ENCODE measurements at regions not wholly inside any gene's neighbourhood (a gene's known extent, or its start where the extent isn't known, plus 50 kb on each side); places are given as distances from the start of the nearest gene placed in this dataset.

DNA sequence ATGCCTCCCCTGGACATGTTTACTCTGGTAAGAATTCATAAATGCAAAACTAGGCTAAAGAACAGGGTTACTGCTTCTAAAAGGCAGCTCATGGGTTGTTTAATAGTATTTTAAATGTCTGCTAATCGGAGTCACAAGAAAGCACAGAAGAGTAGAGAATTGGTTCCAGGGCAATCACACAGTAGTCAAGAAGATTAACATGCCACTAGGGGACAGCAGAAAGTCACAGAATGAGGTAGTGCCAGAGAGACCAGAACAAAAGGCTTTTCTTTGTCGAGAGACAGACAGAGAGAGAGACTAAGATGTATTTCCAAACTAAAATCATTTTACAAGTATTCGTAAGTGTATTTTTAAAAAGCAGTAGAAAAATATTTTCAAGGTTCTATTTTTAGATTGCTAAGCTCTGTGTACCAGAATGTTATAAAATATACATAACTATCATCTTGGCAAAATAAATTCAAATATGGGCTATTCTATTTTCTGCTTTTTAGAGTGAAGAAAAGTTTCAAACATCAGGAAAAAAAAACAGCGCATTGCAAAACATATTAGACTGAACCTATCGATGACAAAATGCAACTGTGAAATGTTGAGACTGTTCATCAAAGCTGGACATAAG is 78.3 kb upstream of the CDIN1 start:
- peak; percentile 50 for DNase-seq

DNA sequence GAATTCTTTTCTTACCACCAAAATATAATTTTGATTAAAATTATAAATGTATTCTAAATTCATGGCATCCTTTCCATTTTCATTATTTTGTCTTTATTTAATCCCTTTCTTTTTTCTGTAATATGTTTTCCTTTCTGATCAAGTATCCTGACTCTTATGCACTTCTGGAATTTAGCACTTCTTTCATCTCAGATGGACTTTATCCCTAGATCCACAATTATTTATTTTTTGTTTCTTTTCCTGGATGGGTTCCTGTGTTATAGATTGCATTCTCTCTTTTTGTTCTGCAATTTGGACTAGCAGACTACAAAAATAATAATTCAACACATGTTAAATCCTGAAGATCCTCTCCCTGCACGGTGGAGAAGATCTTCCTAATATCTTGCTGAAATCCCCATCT is 76.9 kb upstream of the CDIN1 start:
- DNase-seq, result no peak

DNA sequence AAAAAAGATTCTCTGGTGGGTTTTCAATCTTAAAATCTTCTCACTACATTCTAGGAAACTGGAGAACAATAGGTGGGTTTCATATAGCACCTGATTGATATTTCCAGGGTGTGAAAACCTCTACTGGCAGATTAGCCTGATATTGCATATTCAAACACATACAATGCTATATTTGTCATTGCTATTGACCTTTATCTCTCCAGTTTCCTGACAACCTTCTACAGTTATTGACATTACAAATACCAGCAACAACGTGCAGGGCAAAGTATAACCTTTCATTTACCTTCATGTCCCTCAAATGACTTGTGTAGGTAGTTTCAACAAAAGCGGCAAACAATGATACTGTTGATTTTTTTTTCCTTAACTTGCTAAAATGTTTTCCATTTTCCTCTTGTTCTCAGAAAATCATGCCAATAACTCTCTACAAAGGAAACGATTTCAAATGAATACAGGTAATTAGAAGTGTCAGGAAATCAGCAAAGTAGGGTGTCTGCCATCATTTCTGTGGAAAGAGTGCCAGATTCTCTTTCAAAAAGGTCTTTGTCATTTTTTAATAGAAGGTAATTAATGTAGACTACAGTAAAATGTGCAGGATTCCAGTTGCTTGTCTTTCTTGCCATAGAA is 72.6 kb upstream of the CDIN1 start:
- no peak for DNase-seq

DNA sequence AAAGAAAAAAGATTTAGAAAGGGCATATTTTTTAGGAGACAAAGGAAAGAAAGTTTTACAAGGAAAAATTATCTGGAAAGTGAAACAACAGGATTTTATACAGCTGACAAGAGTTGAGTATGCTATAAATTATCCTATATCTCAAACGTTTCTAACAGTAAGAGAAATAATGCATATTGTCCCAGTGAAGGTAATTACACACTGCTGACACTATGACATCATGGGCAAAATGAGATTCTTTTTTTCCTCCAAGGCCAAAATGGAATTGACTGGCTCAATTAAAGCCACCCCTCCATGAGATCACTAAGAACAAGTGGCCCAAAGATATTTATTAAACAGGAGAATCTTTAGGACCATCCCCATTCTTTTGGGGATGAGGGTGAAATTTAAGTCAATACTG is 72.0 kb upstream of the CDIN1 start:
- DNase-seq, result no peak

DNA sequence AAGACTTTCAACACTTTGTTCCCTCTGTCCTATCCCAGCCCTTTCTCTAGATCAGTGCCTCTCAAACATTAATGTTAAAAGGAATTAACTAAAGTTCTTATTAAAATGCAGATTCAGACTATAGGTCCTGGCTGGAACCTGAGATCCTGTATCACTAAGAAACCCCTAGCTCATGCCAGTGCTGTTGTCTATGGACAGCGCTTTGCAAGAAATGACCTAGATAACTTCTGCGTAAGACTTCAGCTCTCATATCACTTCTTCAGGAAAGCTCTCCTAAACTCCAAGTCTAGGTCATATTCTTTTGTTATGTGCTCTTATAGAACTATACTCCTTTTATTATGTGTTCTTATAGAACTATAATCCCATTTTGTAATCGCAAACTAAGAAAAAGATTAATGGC is 67.8 kb upstream of the CDIN1 start:
- DNase-seq, result no peak

DNA sequence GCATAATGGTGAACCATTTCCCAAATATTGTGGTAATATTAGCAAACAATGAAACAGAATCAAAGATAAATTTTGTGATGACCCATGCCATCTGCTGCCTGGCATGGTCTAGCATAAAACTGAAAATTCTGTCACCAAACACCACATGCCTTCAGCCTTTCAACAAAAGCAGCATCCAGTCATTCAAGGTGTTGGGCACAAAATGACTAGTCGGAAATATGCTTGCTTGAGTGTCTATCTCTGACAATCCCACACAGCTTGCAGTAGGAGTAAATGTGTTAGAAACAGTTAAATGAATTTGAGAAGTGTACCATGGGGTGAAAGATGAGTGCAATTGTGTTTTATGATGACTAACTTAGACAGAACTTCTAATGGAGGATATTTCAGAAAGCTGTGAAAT is 61.7 kb upstream of the CDIN1 start:
- DNase-seq, result no peak

DNA sequence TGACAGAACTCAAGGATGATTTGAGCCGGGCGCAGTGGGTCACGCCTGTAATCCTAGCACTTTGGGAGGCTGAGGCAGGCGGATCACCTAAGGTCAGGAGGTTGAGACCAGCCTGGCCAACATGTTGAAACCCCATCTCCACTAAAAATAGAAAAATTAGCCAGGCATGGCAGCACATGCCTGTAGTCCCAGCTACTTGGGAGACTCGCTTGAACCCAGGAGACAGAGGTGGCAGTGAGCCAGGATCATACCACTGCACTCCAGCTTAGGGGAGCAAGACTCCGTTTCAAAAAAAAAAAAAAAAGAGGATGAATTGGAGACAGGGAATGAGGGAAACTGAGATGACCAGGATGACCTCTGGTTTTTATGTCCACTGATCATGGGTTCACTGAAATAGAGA is 60.4 kb upstream of the CDIN1 start:
- DNase-seq, result no peak

DNA sequence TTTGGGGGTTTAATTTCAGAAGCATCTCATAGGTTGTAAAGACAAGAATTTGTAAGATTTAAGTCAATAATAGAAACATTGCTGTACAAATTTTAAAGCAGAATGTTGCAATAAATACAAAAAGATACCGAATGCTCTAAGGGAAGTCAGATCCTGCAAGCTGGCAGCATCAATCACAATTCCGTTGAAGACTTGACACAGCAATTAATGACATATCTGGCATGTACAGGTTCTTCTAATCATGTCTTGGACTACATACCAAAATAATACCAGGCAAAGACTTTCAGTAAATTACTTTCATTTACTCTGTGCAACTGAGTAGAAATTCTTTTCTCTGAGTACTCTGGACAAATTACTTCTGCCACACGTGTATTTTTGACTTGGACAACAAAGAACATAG is 54.0 kb upstream of the CDIN1 start:
- no peak for DNase-seq

DNA sequence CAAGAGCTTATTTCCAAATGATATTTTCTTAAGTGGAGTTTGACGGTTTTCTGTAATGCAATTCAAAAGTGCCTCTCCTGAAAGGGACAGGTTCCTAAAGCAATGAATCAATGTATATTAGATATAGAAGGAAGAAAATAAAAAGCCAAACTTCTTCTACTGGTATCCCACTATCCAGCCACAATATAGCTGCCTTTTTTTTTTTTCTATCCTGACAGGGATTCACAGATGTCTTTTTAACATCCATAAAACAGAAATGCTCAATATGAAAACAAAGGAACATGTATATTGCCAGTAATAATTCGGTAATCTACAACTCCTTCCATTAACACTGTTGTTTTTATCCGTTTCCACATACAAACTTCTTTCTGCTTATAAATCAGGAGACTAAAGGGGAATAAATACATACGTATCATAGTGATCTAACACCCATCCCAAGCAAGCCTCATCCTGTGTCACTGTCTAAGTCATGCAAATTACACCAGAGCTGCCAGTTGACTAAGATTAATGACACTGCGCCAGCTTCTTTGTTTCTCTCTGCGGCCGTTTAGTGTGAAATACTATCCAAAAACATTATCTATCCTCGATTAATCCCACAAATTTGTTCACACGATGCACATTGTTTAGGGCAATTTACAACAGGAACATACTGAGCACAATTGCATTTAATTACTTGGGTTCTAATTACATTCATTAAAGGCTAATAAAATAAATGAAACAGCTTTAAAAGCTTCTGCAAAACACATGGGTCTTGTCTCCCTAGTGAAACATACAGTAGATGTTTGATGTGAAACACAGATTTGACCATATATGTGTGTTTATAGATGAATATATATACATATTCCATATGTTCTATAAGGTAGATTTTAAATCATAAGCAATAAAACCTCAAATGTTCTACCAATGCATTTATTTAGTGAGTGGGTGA is 51.9 kb upstream of the CDIN1 start:
- DNase-seq, result no peak

DNA sequence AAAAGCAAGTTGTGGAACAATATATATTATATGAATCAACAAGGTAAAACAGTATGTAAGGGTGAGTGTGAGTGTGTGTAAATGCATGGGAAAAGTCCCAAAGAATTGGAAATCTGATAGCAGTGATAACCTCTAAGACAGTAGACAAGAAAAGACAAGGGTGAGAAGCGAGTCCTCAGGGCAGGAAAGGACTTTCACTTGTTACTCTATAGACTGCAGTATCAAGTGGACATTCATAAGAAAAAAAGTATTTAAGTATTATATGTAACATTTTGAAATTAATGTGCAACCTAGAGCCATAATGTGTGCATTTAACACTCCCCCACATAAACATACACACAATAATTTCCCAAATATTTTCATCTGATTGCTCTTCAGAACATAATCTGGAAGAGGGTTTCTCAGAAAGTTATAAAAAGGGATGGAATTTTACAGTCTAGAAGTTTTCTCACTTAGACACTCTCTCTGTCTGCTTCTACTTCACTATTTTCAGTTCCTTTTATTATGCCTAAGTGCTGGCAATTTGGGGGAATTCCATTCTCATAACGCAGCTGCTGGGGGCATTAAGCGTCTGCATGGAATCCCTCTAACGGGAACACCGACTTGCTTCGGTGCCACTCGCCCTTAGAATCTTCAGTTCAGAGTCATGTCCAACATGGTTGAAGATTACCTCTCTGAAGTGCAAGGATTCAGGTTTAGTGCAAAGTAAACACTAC is 50.0 kb upstream of the CDIN1 start:
- peak; percentile 5 for DNase-seq

Data from MV-4-11 (cell line).